Tibial nerve (tissue), 4 donors: ENCODE measurements at regions not wholly inside any gene's neighbourhood (a gene's known extent, or its start where the extent isn't known, plus 50 kb on each side); places are given as distances from the start of the nearest gene placed in this dataset.

ENCODE experiments used
- DNase-seq, 2 donors: peaks; one replicate each; pipeline ENCODE4 v3.0.0-alpha.2; 2019; ENCODE audit warnings: low spot score in 2 of 2
- H3K27ac ChIP-seq, 4 donors: fragments of 200-600 bp; sonication (generic) in 3 of 4; one replicate each; pipeline ENCODE4 v1.5.1; 2017 to 2019; ENCODE audit warnings: mild to moderate bottlenecking in 1 of 4
- H3K27me3 ChIP-seq, 2 donors: fragments of 200-600 bp; sonication (generic) in 1 of 2; one replicate each; pipeline versions ENCODE4 v1.5.1 to v1.6.0; 2017 to 2019
- H3K36me3 ChIP-seq, 3 donors: fragments of 200-600 bp; sonication (generic); one replicate each; pipeline ENCODE4 v1.5.1; 2018 to 2019
- H3K4me1 ChIP-seq, 4 donors: fragments of 200-600 bp; sonication (generic) in 3 of 4; one replicate each; pipeline ENCODE4 v1.5.1; 2017 to 2019
- H3K4me3 ChIP-seq, 4 donors: fragments of 200-600 bp; sonication (generic) in 3 of 4; one replicate each; pipeline ENCODE4 v1.5.1; 2017 to 2019; ENCODE audit warnings: mild to moderate bottlenecking in 1 of 4, moderate library complexity in 1 of 4
- H3K9me3 ChIP-seq, 4 donors: fragments of 200-600 bp; sonication (generic) in 3 of 4; one replicate each; pipeline ENCODE4 v1.5.1; 2017 to 2019
- EP300 ChIP-seq, 2 donors: sonication (generic); formaldehyde crosslinking; IDR thresholded peaks; one replicate each; pipeline ENCODE4 v1.6.1; 2017; ENCODE audit warnings: antibody characterized with exemption in 2 of 2, mild to moderate bottlenecking in 1 of 2
- POLR2A ChIP-seq, 2 donors: fragments of 450-650 bp; IDR thresholded peaks; one replicate each; pipeline ENCODE4 v1.6.1; 2017; ENCODE audit warnings: antibody characterized with exemption in 2 of 2, mild to moderate bottlenecking in 2 of 2, moderate library complexity in 2 of 2
- WGBS, 2 donors: methylation state at CpG; one replicate each; pipeline ENCODE4 v1.1.5; 2018; 5-methylcytosine and 5-hydroxymethylcytosine counted together
- TF ChIP-seq, protein P1 (sequence below), 5 experiments: fragments of 200-600 bp in 3 of 5; fragments of 450-650 bp in 2 of 5; sonication (generic) in 3 of 5; IDR thresholded peaks; one replicate each; pipeline ENCODE4 v1.5.1; 2016 to 2019; ENCODE audit warnings: antibody characterized with exemption in 5 of 5, mild to moderate bottlenecking in 3 of 5, moderate library complexity in 2 of 5

DNA sequence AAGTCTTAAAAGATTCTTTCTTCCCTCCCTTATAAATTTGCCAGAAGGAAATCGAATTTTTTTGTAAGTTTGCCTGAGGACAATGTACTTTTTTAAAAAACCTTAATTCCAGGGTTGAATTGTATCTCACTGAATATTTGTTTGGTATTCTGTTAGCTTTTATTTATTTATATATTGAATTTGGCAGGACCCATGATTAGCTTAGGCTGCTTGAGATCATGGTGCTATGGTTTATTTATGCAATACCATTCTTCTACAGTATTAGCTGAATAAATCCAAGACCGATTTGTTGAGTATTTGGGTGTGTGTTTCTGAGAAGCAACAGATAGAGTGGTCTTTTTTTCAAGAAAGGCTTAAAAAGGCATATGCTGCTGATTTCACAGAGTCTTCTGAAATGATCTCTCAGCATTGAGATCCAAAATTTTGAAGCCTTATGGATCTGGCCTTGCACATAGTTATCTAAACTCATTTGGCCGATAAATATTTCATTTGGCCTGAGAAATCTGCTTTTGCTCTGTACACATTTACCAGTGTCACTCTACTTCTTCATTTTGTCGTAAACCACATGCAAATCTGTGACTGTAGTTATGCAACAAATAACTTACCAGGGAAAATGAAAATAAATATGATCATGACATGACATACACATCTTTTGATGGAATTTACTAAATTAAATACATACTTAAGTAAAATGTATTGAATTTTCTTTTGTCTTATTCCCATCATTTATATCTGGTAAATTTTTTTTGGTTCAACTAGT lies 265.8 kb upstream of the FLRT2 start:
- H3K27me3 ChIP-seq = no peaks in the 10 kb centered on the region
- no peak for TF ChIP-seq EP300 (IDR thresholded peaks at IDR 0.05)
- no peak for TF ChIP-seq POLR2A (IDR thresholded peaks at IDR 0.05)
- TF ChIP-seq, protein P1, sequence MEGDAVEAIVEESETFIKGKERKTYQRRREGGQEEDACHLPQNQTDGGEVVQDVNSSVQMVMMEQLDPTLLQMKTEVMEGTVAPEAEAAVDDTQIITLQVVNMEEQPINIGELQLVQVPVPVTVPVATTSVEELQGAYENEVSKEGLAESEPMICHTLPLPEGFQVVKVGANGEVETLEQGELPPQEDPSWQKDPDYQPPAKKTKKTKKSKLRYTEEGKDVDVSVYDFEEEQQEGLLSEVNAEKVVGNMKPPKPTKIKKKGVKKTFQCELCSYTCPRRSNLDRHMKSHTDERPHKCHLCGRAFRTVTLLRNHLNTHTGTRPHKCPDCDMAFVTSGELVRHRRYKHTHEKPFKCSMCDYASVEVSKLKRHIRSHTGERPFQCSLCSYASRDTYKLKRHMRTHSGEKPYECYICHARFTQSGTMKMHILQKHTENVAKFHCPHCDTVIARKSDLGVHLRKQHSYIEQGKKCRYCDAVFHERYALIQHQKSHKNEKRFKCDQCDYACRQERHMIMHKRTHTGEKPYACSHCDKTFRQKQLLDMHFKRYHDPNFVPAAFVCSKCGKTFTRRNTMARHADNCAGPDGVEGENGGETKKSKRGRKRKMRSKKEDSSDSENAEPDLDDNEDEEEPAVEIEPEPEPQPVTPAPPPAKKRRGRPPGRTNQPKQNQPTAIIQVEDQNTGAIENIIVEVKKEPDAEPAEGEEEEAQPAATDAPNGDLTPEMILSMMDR (IDR thresholded peaks at IDR 0.05) = no peak
- H3K9me3 ChIP-seq = no peaks in the 10 kb centered on the region
- no peaks in the 10 kb centered on the region for H3K4me1 ChIP-seq
- H3K36me3 ChIP-seq = no peaks in the 10 kb centered on the region
- H3K4me3 ChIP-seq = no peak overlapping the region
- no peak overlapping the region for H3K27ac ChIP-seq
- 63 to 64% methylated on average over 4 of the region's 4 CpGs for WGBS, 2 donors
- no peak for DNase-seq

DNA sequence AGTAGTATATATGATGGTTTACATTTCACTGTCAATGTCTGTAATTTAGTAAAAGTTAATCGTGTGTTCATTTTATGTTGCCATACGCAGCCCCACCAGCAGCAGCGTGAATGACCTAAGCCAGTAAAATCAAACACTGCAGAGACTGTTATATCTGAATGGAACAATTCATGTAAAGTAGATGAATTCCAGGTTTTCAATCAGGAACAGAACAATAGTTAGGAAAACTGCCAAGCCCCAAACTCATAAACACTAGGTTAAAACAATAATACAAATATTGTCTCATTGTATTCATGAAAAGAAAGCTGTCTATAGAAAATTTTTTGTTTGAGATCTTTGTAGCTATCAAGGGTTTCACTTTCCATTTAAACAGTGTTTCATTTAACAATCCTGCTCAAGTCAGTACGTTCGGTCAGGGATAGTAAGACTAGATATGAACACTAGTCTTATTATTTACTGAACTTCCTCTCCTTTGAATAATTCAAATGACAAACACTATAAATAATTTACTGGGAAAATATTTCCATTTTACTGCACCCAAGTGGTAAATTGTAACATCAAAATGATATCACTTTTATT lies 256.8 kb upstream of the FLRT2 start:
- Histone ChIP-seq H3K27me3 (no peaks in the 10 kb centered on the region), H3K4me1 (peaks cover 0 to 20% (median 3%) of the 10 kb centered on the region in 4 donors), H3K4me3 (peak overlapping the region in 1 of 4 donors; percentile 13), H3K36me3 (no peaks in the 10 kb centered on the region), H3K9me3 (no peaks in the 10 kb centered on the region), H3K27ac (peak overlapping the region in 2 of 4 donors; percentile 27 to 47)
- no peak for DNase-seq
- TF ChIP-seq, protein P1 (IDR thresholded peaks at IDR 0.05) = no peak
- TF ChIP-seq EP300 (IDR thresholded peaks at IDR 0.05) (no peak), POLR2A (IDR thresholded peaks at IDR 0.05) (no peak)
- WGBS, 2 donors = 17 to 21% methylated on average over 5 of the region's 5 CpGs

DNA sequence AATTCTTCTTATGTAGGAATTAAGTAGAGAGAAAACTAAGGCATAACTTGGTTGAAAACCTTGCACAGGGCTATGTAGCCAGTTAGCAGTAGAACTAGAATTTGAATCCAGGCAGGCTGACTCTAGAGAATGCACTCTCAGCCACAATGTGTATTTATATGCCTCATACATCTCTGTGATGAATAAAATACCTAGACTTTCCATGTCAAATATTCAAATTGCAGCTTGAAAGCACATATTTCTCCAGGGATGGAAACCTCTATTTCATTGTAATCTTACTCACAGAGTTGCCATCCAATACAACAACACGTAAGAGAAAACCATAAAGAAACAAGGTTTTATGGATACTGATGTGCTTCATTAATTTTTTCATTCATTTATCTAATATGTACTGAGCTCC lies 256.0 kb upstream of the FLRT2 start:
- peak overlapping the region in 1 of 4 donors; percentile 47 for H3K27ac ChIP-seq
- WGBS, 2 donors = 83 to 93% methylated on average over 1 of the region's 1 CpG
- no peak for TF ChIP-seq EP300 (IDR thresholded peaks at IDR 0.05)
- TF ChIP-seq POLR2A (IDR thresholded peaks at IDR 0.05) = no peak
- TF ChIP-seq, protein P1 (IDR thresholded peaks at IDR 0.05) = no peak
- no peak for DNase-seq
- peaks cover 0 to 20% (median 3%) of the 10 kb centered on the region in 4 donors for H3K4me1 ChIP-seq
- no peaks in the 10 kb centered on the region for H3K36me3 ChIP-seq
- no peaks in the 10 kb centered on the region for H3K27me3 ChIP-seq
- H3K4me3 ChIP-seq = no peak overlapping the region
- no peaks in the 10 kb centered on the region for H3K9me3 ChIP-seq

DNA sequence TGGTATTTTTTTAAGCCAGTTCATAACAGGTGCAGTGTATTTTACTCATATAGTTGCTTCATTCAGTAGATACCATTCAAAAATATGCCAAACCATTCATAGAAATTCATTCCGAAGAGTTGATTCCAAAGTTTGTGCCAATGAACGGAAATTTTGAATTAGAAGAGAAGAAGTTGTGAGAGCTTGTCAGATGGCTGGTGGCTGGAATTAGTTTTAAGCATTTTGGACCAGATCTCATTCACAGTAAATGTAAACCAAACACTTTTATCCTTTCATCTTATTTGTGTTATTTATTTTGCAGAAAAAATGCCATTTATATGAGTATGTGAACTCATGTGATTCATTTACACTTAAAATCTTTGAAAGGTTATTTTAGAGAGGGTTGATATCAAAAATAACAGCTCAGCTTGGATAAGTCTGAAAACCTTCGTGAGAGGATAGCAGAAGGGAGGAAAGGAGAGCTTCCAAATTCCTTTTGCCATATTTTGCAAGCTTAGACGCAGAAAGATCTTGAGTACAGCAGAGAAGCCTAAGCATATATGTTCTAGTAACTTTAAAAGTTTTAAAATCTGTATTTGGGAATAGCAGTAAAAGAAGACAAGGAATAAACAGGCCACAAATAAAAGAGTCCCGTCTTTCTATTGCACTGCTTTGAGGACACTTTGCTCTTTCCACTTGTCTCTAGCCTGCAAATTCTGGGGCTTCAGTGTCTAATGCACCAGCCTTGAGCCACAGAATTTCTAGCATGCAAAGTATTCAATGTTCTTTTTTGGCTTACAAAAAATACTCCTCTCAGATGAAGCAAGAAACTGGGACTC lies 253.6 kb upstream of the FLRT2 start:
- TF ChIP-seq, protein P1 (IDR thresholded peaks at IDR 0.05) = no peak
- TF ChIP-seq EP300 (IDR thresholded peaks at IDR 0.05) = no peak
- TF ChIP-seq POLR2A (IDR thresholded peaks at IDR 0.05) = no peak
- H3K27me3 ChIP-seq = no peaks in the 10 kb centered on the region
- 58 to 59% methylated on average over 5 of the region's 5 CpGs for WGBS, 2 donors
- H3K27ac ChIP-seq = peak overlapping the region in 1 of 4 donors; percentile 27
- H3K9me3 ChIP-seq = no peaks in the 10 kb centered on the region
- no peak for DNase-seq
- H3K4me3 ChIP-seq = no peak overlapping the region
- H3K4me1 ChIP-seq = peaks cover 0 to 25% (median 3%) of the 10 kb centered on the region in 4 donors
- no peaks in the 10 kb centered on the region for H3K36me3 ChIP-seq

DNA sequence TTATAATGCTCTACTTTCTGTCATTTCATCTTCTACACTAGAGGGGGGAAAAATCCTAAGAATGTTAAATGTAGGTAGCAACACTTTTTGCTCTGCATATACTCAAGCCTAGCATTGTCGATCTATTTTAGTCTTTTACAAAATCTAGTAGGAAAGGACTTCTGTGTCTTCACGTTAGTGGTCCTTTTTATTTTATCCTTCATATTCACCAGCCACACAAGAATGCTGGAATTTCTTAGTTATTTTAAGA lies 253.0 kb upstream of the FLRT2 start:
- 39 to 41% methylated on average over 2 of the region's 2 CpGs for WGBS, 2 donors
- H3K4me1 ChIP-seq = peaks cover 0 to 25% (median 3%) of the 10 kb centered on the region in 4 donors
- no peak for TF ChIP-seq POLR2A (IDR thresholded peaks at IDR 0.05)
- TF ChIP-seq, protein P1 (IDR thresholded peaks at IDR 0.05) = no peak
- TF ChIP-seq EP300 (IDR thresholded peaks at IDR 0.05) = no peak
- no peak overlapping the region for H3K4me3 ChIP-seq
- H3K27ac ChIP-seq = peak overlapping the region in 1 of 4 donors; percentile 27
- no peaks in the 10 kb centered on the region for H3K36me3 ChIP-seq
- H3K27me3 ChIP-seq = no peaks in the 10 kb centered on the region
- DNase-seq = no peak
- no peaks in the 10 kb centered on the region for H3K9me3 ChIP-seq
